GM23338 (cell line): ENCODE measurements at regions not wholly inside any gene's neighbourhood (a gene's known extent, or its start where the extent isn't known, plus 50 kb on each side); places are given as distances from the start of the nearest gene placed in this dataset.

Experiments used
- ATAC-seq: fragments of 200-7000 bp; cut with Tn5 transposase; 3 replicates; pipeline ENCODE4 v1.9.1; 2020
- DNase-seq: peaks from one replicate; pipeline ENCODE4 v3.0.0-alpha.2; 2015; ENCODE audit warnings: low spot score
- H2AFZ ChIP-seq: fragments of 200-600 bp; sonication (generic); 2 replicates; pipeline ENCODE4 v1.8.0; 2016; ENCODE audit warnings: antibody characterized with exemption, mild to moderate bottlenecking, moderate library complexity
- H3F3A ChIP-seq: fragments of 200-600 bp; sonication (generic); replicated peaks from 2 replicates; pipeline ENCODE4 v1.8.0; 2017; ENCODE audit warnings: antibody characterized with exemption, mixed run types, low read depth
- H3K27ac ChIP-seq: fragments of 200-600 bp; sonication (generic); 2 replicates; pipeline ENCODE4 v1.6.1; 2016; ENCODE audit warnings: low read depth
- H3K27me3 ChIP-seq: fragments of 200-600 bp; sonication (generic); 2 replicates; pipeline ENCODE4 v1.8.0; 2016; ENCODE audit warnings: mild to moderate bottlenecking, mixed run types, moderate library complexity; ENCODE audit not compliant: insufficient read depth
- H3K36me3 ChIP-seq: fragments of 200-600 bp; sonication (generic); 2 replicates; pipeline ENCODE4 v1.8.0; 2016; ENCODE audit warnings: mild to moderate bottlenecking; ENCODE audit not compliant: insufficient read depth
- H3K4me1 ChIP-seq: fragments of 200-600 bp; sonication (generic); 2 replicates; pipeline ENCODE4 v1.8.0; 2016; ENCODE audit warnings: mild to moderate bottlenecking, moderate library complexity; ENCODE audit not compliant: insufficient read depth
- H3K4me2 ChIP-seq: fragments of 200-600 bp; sonication (generic); 2 replicates; pipeline ENCODE4 v1.7.1; 2017; ENCODE audit warnings: mixed run types
- H3K4me3 ChIP-seq: fragments of 200-600 bp; sonication (generic); 2 replicates; pipeline ENCODE4 v1.6.1; 2016; ENCODE audit warnings: mixed run types
- H3K79me2 ChIP-seq: fragments of 200-600 bp; sonication (generic); replicated peaks from 2 replicates; pipeline ENCODE4 v1.8.0; 2017; ENCODE audit warnings: mild to moderate bottlenecking; ENCODE audit not compliant: insufficient read depth
- H3K9me2 ChIP-seq: fragments of 200-600 bp; sonication (generic); 2 replicates; pipeline ENCODE4 v1.8.0; 2017; ENCODE audit not compliant: insufficient read depth
- H4K20me1 ChIP-seq: fragments of 200-600 bp; sonication (generic); replicated peaks from 2 replicates; pipeline ENCODE4 v1.8.0; 2017; ENCODE audit warnings: mild to moderate bottlenecking; ENCODE audit not compliant: insufficient read depth
- H3K27ac Mint-ChIP-seq: 2 replicates; pipeline ENCODE4 v1.8.0; 2020; ENCODE audit warnings: inconsistent platforms, mild to moderate bottlenecking, moderate library complexity, mixed read lengths
- H3K27me3 Mint-ChIP-seq: 3 replicates; pipeline ENCODE4 v1.8.0; 2022; ENCODE audit warnings: low read depth, mild to moderate bottlenecking, moderate library complexity, mixed read lengths, inconsistent platforms; ENCODE audit not compliant: insufficient read depth, poor library complexity
- H3K36me3 Mint-ChIP-seq: 3 replicates; pipeline ENCODE4 v1.8.0; 2021; ENCODE audit warnings: low read depth, mild to moderate bottlenecking, inconsistent platforms, moderate library complexity, mixed read lengths
- H3K4me1 Mint-ChIP-seq: 3 replicates; pipeline ENCODE4 v1.8.0; 2020; ENCODE audit warnings: mild to moderate bottlenecking, inconsistent platforms, mixed read lengths
- H3K4me3 Mint-ChIP-seq: 3 replicates; pipeline ENCODE4 v1.8.0; 2021; ENCODE audit warnings: moderate library complexity, mild to moderate bottlenecking, inconsistent platforms, mixed read lengths
- H3K9me3 Mint-ChIP-seq: 3 replicates; pipeline ENCODE4 v1.8.0; 2020; ENCODE audit warnings: moderate library complexity, mild to moderate bottlenecking, inconsistent platforms, mixed read lengths
- CREB1 ChIP-seq: fragments of 250-450 bp; sonication (Bioruptor Pico); IDR thresholded peaks from 2 replicates; pipeline ENCODE4 v1.5.0; 2020; ENCODE audit warnings: low read depth, mild to moderate bottlenecking, moderate library complexity
- CTCF ChIP-seq, 2 experiments: fragments of 200-600 bp in 1 of 2; sonication (generic) in 1 of 2; conservative IDR thresholded peaks; 2 replicates each; pipeline versions ENCODE4 v1.5.1 to v1.6.1; 2016 to 2017; ENCODE audit warnings: antibody characterized with exemption in 2 of 2, low read depth in 2 of 2, mild to moderate bottlenecking in 2 of 2, moderate library complexity in 1 of 2
- EZH2 ChIP-seq: fragments of 200-600 bp; sonication (generic); IDR thresholded peaks from one replicate; pipeline ENCODE4 v1.8.0; 2017; ENCODE audit warnings: antibody characterized with exemption, mild to moderate bottlenecking, low read depth; ENCODE audit not compliant: unreplicated experiment
- EZH2phosphoT487 ChIP-seq: fragments of 200-600 bp; sonication (generic); IDR thresholded peaks from one replicate; pipeline ENCODE4 v1.8.1; 2018; ENCODE audit warnings: antibody characterized with exemption; ENCODE audit not compliant: unreplicated experiment
- JUNB ChIP-seq: IDR thresholded peaks from one replicate; pipeline ENCODE4 v1.6.1; 2016; ENCODE audit warnings: antibody characterized with exemption; ENCODE audit not compliant: unreplicated experiment
- NANOG ChIP-seq: IDR thresholded peaks from 2 replicates; pipeline ENCODE4 v1.6.1; 2016; ENCODE audit warnings: antibody characterized with exemption, borderline replicate concordance
- POLR2AphosphoS5 ChIP-seq: IDR thresholded peaks from 2 replicates; pipeline ENCODE4 v1.6.1; 2016; ENCODE audit warnings: antibody characterized with exemption, low read depth
- STAT1 ChIP-seq: IDR thresholded peaks from one replicate; pipeline ENCODE4 v1.6.1; 2016; ENCODE audit warnings: antibody characterized with exemption; ENCODE audit not compliant: unreplicated experiment
- ZNF114 ChIP-seq: fragments of 250-450 bp; sonication (Bioruptor Pico); IDR thresholded peaks from 2 replicates; pipeline ENCODE4 v1.5.0; 2020; ENCODE audit warnings: mild to moderate bottlenecking, moderate library complexity
- ZNF331 ChIP-seq: fragments of 250-450 bp; sonication (Bioruptor Pico); IDR thresholded peaks from 2 replicates; pipeline ENCODE4 v1.5.0; 2020; ENCODE audit warnings: low read depth, mild to moderate bottlenecking, moderate library complexity
- TF ChIP-seq, protein P1 (sequence below): IDR thresholded peaks from 2 replicates; pipeline ENCODE4 v1.6.1; 2016; ENCODE audit warnings: antibody characterized with exemption
- TF ChIP-seq, protein P2 (sequence below): fragments of 250-450 bp; sonication (Bioruptor Pico); IDR thresholded peaks from 2 replicates; pipeline ENCODE4 v1.5.0; 2020; ENCODE audit warnings: mild to moderate bottlenecking, moderate library complexity
- TF ChIP-seq, protein P3 (sequence below): IDR thresholded peaks from one replicate; pipeline ENCODE4 v1.6.1; 2018; ENCODE audit warnings: antibody characterized with exemption; ENCODE audit not compliant: unreplicated experiment

- H3F3A ChIP-seq, result no peaks in the 10 kb centered on the region
- H2AFZ ChIP-seq, result no peak overlapping the region
- H3K4me1 Mint-ChIP-seq, result no peaks in the 10 kb centered on the region
- H3K9me3 Mint-ChIP-seq, result peaks cover 21% of the 10 kb centered on the region
- H3K36me3 ChIP-seq, result peaks cover 10% of the 10 kb centered on the region; the same call in 1 of the 2 replicates
- DNase-seq (no peak), ATAC-seq (no peak)
- H3K79me2 ChIP-seq, result no peaks in the 10 kb centered on the region
- TF ChIP-seq STAT1 (no peak), ZNF114 (no peak), CREB1 (CRISPR knock-in tag) (no peak), CTCF (conservative IDR thresholded peaks at IDR 0.05; ENCODE audit: low read depth in 2 of 2) (no peak), EZH2 (no peak), EZH2phosphoT487 (no peak), NANOG (no peak), JUNB (no peak), POLR2AphosphoS5 (no peak), ZNF331 (CRISPR knock-in tag) (no peak)
- TF ChIP-seq, protein P1, sequence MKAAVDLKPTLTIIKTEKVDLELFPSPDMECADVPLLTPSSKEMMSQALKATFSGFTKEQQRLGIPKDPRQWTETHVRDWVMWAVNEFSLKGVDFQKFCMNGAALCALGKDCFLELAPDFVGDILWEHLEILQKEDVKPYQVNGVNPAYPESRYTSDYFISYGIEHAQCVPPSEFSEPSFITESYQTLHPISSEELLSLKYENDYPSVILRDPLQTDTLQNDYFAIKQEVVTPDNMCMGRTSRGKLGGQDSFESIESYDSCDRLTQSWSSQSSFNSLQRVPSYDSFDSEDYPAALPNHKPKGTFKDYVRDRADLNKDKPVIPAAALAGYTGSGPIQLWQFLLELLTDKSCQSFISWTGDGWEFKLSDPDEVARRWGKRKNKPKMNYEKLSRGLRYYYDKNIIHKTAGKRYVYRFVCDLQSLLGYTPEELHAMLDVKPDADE, result no peak
- TF ChIP-seq, protein P2, sequence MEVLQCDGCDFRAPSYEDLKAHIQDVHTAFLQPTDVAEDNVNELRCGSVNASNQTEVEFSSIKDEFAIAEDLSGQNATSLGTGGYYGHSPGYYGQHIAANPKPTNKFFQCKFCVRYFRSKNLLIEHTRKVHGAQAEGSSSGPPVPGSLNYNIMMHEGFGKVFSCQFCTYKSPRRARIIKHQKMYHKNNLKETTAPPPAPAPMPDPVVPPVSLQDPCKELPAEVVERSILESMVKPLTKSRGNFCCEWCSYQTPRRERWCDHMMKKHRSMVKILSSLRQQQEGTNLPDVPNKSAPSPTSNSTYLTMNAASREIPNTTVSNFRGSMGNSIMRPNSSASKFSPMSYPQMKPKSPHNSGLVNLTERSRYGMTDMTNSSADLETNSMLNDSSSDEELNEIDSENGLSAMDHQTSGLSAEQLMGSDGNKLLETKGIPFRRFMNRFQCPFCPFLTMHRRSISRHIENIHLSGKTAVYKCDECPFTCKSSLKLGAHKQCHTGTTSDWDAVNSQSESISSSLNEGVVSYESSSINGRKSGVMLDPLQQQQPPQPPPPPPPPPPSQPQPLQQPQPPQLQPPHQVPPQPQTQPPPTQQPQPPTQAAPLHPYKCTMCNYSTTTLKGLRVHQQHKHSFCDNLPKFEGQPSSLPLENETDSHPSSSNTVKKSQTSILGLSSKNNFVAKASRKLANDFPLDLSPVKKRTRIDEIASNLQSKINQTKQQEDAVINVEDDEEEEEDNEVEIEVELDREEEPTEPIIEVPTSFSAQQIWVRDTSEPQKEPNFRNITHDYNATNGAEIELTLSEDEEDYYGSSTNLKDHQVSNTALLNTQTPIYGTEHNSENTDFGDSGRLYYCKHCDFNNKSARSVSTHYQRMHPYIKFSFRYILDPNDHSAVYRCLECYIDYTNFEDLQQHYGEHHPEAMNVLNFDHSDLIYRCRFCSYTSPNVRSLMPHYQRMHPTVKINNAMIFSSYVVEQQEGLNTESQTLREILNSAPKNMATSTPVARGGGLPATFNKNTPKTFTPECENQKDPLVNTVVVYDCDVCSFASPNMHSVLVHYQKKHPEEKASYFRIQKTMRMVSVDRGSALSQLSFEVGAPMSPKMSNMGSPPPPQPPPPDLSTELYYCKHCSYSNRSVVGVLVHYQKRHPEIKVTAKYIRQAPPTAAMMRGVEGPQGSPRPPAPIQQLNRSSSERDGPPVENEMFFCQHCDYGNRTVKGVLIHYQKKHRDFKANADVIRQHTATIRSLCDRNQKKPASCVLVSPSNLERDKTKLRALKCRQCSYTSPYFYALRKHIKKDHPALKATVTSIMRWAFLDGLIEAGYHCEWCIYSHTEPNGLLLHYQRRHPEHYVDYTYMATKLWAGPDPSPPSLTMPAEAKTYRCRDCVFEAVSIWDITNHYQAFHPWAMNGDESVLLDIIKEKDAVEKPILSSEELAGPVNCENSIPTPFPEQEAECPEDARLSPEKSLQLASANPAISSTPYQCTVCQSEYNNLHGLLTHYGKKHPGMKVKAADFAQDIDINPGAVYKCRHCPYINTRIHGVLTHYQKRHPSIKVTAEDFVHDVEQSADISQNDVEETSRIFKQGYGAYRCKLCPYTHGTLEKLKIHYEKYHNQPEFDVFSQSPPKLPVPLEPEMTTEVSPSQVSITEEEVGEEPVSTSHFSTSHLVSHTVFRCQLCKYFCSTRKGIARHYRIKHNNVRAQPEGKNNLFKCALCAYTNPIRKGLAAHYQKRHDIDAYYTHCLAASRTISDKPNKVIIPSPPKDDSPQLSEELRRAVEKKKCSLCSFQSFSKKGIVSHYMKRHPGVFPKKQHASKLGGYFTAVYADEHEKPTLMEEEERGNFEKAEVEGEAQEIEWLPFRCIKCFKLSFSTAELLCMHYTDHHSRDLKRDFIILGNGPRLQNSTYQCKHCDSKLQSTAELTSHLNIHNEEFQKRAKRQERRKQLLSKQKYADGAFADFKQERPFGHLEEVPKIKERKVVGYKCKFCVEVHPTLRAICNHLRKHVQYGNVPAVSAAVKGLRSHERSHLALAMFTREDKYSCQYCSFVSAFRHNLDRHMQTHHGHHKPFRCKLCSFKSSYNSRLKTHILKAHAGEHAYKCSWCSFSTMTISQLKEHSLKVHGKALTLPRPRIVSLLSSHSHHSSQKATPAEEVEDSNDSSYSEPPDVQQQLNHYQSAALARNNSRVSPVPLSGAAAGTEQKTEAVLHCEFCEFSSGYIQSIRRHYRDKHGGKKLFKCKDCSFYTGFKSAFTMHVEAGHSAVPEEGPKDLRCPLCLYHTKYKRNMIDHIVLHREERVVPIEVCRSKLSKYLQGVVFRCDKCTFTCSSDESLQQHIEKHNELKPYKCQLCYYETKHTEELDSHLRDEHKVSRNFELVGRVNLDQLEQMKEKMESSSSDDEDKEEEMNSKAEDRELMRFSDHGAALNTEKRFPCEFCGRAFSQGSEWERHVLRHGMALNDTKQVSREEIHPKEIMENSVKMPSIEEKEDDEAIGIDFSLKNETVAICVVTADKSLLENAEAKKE (CRISPR knock-in tag), result no peak
- TF ChIP-seq, protein P3, sequence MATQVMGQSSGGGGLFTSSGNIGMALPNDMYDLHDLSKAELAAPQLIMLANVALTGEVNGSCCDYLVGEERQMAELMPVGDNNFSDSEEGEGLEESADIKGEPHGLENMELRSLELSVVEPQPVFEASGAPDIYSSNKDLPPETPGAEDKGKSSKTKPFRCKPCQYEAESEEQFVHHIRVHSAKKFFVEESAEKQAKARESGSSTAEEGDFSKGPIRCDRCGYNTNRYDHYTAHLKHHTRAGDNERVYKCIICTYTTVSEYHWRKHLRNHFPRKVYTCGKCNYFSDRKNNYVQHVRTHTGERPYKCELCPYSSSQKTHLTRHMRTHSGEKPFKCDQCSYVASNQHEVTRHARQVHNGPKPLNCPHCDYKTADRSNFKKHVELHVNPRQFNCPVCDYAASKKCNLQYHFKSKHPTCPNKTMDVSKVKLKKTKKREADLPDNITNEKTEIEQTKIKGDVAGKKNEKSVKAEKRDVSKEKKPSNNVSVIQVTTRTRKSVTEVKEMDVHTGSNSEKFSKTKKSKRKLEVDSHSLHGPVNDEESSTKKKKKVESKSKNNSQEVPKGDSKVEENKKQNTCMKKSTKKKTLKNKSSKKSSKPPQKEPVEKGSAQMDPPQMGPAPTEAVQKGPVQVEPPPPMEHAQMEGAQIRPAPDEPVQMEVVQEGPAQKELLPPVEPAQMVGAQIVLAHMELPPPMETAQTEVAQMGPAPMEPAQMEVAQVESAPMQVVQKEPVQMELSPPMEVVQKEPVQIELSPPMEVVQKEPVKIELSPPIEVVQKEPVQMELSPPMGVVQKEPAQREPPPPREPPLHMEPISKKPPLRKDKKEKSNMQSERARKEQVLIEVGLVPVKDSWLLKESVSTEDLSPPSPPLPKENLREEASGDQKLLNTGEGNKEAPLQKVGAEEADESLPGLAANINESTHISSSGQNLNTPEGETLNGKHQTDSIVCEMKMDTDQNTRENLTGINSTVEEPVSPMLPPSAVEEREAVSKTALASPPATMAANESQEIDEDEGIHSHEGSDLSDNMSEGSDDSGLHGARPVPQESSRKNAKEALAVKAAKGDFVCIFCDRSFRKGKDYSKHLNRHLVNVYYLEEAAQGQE, result no peak
- H3K27ac Mint-ChIP-seq, result no peak overlapping the region
- H3K4me3 ChIP-seq, result no peak overlapping the region
- no peaks in the 10 kb centered on the region for H3K27me3 ChIP-seq
- no peaks in the 10 kb centered on the region for H3K4me1 ChIP-seq
- H3K27me3 Mint-ChIP-seq, result peaks cover 4% of the 10 kb centered on the region
- H3K36me3 Mint-ChIP-seq, result peaks cover 9% of the 10 kb centered on the region; the same call in 2 of the 3 replicates
- H3K9me2 ChIP-seq, result peaks cover 4% of the 10 kb centered on the region; the same call in 1 of the 2 replicates
- H3K4me2 ChIP-seq, result no peak overlapping the region
- no peak overlapping the region for H3K4me3 Mint-ChIP-seq
- H3K27ac ChIP-seq, result no peak overlapping the region
- no peaks in the 10 kb centered on the region for H4K20me1 ChIP-seq
Observed at GRCh38 chr11:72497731-72498130, 63.4 kb upstream of the CLPB start.
